Stimulated activated CD8-positive, alpha-beta memory T cell treated with anti-CD3 and anti-CD28 coated beads, Interleukin-4, amount 100 ng/mL, for 1 hour (primary cell): ENCODE measurements at regions not wholly inside any gene's neighbourhood (a gene's known extent, or its start where the extent isn't known, plus 50 kb on each side); places are given as distances from the start of the nearest gene placed in this dataset.

ENCODE experiments used
- DNase-seq, 2 donors: peaks; one replicate each; pipeline ENCODE4 v3.0.0-alpha.2; 2020; ENCODE audit warnings: low read depth in 2 of 2, low spot score in 1 of 2

DNA sequence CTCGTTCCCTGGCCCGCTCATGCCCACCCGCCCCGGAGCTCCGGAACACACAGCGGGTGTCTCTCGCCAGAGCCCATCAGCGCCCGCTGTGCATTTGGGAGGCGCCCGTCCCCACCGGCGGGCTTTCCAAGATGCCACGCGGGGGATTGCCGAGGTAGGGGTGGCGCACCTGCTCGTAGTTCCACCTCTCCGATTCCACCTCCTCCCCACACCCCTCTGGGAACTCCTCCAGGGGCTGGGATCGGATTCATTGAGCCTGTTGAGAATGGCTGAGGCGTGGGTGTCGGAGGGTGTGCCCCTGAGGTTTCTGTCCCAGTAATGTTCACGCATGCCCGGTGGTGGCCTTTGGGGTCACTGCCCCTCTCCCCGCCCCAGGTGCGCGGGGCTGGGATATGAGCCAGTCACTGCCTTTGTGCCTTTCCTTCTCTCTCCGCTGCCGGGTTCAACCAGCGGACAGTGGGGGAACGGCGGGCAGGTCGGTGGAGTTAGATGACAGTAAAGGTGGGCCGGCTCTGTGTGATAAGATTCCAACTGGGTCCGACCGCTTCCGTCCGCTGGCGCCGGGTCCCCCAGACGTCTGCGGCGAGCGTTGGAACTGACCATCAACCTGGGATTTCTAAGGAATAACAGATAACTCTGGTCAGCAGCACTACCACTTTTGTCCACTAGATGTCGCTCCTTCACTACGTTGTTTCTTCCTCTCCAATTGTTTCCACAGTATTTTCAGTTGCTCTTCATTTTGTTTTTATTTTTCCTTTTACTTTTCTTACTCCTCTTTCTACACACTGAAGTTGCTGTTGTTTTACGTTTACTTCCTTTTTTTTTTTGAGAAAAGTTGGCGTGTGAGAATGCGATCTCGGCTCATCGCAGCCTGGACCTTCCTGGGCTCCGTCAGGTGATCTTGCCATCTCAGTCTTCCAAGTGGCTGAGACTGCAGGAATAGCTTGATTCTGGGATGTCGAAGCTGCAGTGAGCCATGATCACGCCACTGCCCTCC lies 178.1 kb upstream of the ALG10B start:
- peak; percentile 22 to 35 for DNase-seq

DNA sequence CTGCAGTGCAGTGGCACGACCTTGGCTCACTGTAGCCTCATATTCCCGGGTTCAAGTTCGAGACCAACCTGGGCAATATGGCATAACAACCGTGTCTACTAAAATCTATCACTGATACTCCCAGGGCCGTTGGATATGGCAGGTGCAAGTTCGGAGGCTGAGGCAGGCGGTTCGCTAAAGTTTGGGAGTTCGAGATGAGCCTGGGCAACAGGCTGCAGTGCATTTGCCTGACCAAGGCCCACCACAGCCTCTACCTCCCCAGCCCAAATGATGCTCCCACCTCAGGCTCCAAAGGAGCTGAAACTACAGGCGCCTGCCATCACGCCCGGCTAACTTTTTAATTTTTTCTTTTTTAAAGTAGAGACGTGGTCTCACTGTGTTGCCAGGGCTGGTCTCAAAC lies 177.1 kb upstream of the ALG10B start:
- DNase-seq: no peak

DNA sequence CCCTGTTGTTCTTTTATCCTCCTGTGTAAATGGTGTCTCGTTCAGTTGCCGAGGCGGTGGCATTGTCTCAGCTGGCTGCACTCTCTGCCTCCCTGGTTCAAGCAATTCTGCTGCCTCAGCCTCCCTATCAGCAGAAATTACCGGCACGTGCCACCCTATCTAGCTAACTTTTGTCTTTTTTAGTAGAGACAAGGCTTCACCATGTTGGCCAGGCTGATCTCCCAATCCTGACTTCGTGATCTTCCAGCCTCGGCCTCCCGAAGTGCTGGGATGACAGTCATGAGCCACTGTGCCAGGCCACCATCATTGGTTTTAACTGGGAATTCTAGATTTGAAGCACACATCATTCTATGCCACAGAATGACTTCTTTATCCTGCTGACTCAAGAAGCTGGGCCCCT lies 175.3 kb upstream of the ALG10B start:
- no peak for DNase-seq

DNA sequence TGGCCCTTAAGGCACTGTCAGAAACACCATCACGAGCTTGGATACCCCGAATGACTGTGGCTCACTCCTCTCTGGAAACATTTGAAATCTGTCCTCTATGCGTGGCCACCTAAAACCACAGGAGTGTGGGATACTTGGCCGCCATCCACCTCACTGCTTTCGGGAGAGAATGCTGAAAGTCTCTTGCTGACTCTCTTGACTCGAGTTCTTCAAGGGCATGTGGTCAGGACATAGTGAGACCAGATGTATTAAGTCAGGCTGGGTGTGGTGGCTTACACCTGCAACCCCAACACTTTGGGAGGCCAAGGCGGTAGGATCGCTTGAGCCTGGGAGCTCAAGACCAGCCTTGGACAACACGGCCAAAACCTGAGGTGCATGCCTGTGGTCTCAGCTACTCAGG lies 174.7 kb upstream of the ALG10B start:
- no peak for DNase-seq

DNA sequence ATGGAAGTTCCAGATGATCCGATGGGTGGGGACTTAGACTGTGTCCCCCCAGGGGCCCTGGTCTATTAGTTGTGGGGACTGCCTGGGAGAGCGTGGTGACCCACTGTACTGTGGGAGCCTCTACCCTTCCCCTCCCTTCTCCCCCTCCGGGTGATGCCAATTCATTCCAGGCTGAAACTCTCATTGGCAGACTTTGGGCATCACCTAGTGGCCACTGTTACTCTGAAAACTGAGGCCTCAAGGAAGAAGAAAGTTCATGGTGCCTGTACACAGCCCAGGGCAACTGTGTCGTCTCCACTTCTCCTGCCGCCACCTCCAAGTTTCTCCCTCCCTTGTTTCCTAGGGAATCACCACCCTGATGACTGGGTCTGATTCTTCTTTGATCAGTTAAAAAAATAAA lies 173.6 kb upstream of the ALG10B start:
- no peak for DNase-seq

DNA sequence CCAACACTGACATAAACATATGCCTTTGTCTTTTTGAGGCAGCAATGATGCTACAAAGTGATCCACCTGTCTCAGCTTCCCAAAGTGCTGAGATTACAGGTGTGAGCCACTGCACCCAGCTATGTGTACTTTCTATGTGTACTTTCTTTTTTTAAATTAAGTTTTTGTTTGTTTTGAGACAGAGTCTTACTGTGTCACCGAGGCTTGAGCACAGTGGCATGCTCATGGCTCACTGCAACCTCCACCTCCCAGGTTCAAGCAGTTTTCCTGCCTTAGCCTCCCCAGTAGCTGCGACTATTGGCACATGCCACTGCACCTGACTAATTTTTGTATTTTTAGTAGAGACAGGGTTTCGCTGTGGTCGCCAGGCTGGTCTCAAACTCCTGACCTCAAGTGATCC lies 172.5 kb upstream of the ALG10B start:
- no peak for DNase-seq

DNA sequence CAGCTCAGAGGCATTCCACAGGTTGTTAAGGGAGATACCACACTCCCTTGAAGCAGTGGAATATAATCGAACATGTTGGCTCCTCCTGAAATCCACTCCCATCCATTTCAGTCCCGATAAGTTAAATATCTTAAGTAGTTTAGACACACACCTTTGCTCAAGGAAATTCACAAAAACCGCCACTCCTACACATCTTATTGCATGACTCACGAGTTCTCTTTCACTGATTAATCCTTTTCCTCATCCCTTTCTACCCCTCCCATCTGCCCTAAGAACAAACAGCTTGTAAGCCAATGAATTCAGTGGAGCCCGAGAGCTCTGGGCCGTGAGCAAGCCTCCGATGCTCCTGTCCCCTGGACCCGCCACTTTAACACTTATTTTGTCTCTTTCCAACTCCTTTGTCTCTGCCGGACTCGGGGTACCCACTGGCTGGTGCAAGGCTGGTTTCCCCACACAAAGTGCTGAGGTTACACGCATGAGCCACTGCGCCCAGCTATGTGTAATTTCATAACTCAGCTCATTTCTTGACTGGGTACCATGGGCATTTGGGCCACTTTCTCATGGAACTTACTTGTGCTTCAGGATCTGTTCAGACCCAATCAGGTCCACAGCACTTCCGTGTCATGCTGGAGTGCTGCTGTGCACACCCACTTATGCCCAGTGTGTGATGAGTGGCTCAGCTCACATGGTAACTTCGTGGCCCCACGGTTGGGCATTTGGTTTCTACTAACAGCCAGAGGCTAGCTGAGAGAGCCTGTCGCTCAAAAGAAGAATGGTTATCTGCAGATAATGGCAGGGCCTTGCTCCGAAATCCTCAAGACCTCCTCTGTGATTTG lies 171.8 kb upstream of the ALG10B start:
- no peak for DNase-seq

DNA sequence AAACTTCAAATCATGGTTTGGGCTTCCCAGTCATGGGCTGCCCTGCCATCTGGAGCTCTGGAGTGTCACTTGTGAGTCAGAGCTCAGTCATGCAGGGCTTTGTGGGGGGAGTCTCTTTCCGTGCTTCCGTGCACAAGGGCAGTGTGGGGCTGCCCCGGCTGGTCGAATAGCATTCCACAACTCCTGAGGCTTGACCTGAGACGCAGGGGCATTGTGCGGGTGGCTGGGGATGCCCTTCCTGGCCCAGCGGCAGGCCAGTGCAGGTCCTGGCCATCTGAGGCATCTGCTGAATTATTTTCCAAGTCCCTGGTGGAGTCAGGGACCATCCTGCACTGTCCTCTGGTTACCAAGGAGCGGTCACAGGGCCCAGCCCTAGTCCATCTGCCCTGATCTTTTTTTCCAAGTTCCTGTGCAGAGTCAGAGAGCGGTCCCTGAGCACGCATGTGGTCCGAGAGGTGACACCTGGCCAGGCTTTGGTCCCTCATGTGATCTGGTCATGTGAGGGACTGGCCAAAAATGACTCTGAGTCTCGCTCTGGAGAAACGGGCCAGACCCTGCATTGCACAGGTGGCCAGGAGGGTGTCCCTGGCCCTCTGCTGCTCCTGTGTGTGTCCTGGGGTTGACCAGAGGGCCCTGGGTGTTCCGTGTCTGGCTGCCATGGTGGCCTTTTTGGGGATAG lies 167.0 kb upstream of the ALG10B start:
- DNase-seq: no peak

DNA sequence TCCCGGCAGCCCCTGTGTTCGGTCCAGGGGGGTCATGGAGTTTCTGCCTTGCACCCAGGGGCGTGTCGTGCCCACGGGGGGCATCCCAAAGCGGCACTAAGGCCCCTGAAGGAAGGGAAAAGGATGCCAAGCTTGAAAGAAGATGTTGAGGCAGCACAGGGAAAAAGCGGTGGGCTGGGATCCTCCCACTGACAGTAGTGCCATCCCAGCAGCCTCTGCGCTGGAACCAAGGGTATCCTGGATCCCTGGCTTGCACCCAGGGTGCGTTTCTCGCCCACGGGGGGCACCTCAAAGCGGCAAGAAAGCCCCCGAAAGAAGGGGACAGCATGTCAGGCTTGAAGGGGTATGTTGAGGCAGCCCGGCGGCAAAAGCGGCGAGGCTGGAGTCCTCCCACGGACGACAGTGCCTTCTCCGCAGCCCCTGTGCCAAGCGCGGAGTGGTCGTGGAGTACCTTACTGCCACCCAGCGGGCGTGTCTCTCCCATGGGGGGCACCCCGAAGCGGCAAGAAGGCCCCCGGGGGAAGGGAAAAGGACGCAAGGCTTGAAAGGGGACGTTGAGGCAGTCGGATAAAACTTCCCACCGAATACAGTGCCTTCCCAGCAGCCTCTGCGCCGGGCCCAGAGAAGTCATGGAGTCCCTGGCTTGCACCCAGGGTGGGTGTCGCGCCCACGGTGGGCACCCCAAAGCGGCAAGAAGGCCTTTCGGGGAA lies 164.4 kb upstream of the ALG10B start:
- no peak for DNase-seq

DNA sequence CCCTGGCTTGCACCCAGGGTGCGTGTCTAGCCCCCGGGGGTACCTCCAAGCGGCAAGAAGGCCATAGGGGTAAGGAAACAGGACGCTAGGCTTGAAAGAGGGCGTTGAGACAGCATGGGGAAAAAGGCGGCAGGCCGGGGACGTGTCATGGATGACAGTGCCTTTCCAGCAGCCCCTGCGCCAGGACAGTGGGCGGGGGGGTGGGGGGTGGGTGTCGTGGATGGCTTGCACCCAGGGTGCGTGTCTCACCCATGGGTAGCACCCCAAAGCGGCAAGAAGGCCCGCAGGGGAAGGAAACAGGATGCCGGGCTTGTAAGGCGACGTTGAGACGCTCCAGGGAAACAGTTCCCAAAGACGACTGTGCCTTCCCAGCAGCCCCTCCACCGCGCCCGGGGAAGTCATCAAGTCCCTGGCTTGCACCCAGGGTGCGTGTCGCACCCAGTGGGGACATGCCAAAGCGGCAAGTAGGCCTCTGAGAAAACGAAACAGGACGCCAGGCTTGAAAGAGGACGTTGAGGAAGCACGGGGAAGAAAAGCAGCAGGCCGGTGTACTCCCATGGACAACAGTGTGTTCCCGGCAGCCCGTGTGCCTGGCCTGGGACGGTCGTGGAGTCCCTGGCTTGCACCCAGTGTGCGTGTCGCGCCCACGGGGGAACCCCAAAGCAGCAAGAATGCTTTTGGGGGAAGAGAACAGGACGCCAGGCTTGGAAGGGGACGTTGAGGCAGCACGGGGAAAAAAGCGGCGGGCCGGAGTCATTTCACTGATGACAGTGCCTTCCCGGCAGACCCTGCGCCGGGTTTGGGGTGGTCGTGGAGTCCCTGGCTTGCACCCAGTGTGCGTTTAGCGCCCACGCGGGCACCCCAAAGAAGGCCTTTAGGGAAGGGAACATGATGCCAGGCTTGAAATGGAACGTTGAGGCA lies 163.5 kb upstream of the ALG10B start:
- no peak for DNase-seq

DNA sequence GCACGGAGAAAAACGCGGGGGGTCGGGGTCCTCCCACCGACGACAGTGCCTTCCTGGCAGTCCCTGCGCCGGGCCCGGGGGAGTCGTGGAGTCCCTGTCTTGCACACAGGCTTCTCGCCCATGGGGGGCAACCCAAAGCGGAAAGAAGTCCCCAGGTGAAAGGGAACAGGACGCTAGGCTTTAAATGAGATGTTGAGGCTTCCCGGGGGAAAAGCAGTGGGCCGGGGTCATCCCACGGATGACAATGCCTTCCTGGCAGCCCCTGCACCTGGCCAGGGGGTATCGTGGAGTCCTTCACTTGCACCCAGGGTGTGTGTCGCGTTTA lies 162.9 kb upstream of the ALG10B start:
- no peak for DNase-seq

DNA sequence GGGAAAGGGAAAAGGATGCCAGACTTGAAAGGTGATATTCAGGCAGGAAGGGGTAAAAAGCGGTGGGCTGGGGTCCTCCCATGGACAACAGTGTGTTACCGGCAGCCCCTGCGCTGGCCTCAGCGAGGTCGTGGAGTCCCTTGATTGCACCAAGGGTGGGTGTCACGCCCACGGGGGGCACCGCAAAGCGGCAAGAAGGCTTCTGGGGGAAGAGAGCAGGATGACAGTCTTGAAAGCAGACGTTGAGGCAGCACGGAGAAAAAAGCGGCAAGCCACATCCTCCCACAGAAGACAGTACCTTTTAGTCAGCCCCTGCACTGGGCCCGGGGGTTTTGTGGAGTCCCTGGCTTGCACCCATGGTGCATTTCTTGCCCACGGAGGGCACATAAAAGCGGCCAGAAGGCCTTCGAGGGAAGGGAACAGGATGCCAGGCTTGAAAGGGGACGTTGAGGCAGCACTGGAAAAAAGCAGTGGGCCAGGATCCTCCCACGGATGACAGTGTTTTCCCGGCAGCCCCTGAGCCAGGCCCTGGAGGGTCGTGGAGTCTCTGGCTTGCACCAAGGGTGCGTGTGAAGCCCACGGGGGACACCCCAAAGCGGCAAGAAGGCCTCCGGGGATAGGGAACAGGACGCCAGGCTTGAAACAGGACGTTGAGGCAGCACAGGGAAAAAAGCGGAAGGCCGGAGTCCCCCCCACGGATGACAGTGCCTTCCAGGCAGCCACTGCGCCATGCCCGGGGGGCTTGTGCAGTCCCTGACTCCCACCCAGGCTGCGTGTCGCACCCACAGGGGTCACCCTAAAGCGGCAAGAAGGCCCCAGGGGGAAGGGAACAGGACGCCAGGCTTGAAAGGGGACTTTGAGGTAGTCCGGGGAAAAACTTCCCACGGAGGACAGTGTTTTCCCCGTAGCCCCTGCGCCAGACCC lies 162.2 kb upstream of the ALG10B start:
- no peak for DNase-seq

DNA sequence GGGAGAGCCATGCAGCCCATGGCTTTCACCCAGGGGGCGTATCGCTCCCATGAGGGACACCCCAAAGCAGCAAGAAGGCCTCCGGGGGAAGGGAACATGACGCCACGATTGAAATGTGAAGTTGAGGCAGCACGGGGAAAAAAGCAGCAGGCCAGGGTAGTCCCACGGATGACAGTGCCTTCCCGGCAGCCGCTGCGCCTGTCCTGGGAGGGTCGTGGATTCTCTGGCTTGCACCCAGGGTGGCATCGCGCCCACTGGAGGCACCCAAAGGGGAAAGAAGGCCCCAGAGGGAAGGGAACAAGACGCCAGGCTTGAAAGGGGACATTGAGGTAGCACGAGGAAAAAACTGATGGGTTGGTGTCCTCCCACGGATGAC lies 161.6 kb upstream of the ALG10B start:
- no peak for DNase-seq

DNA sequence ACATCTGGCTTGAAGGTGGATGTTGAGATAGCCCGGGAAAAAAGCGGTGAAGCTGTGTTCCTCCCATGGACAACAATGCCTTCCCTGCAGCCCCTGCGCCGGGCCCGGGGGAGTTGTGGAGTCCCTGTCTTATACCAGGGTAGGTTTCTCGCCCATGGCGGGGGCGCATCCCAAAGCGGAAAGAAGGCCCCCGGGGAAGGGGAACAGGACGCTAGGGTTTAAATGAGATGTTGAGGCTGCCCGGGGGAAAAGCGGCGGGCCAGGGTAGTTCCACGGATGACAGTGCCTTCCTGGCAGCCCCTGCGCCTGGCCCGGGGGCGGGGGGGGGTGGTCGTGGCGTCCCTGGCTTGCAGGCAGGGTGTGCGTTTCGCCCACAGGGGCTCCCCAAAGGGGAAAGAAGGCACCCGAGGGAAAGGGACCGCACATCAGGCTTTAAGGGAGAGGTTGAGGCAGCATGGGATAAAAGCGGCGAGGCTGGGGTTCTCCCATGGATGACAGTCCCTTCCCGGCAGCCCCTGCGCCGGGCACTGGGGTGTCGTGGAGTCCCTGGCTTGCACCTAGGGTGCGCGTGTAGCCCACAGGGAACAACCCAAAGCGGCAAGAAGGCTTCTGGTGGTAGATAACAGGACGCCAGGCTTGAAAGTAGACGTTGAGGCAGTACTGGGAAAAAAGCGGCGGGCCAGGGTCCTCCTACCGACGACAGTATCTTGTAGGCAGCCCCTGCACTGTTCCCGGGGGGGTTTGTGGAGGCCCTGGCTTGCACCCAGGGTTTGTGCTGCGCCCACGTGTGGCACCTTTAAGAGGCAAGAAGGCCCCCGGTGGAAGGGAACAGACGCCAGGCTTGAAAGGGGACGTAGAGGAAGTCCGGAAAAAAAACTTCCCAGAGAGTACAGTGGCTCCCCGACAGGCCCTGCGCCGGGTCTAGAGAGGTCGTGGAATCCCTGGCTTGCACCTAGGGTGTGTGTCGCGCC lies 160.8 kb upstream of the ALG10B start:
- no peak for DNase-seq

DNA sequence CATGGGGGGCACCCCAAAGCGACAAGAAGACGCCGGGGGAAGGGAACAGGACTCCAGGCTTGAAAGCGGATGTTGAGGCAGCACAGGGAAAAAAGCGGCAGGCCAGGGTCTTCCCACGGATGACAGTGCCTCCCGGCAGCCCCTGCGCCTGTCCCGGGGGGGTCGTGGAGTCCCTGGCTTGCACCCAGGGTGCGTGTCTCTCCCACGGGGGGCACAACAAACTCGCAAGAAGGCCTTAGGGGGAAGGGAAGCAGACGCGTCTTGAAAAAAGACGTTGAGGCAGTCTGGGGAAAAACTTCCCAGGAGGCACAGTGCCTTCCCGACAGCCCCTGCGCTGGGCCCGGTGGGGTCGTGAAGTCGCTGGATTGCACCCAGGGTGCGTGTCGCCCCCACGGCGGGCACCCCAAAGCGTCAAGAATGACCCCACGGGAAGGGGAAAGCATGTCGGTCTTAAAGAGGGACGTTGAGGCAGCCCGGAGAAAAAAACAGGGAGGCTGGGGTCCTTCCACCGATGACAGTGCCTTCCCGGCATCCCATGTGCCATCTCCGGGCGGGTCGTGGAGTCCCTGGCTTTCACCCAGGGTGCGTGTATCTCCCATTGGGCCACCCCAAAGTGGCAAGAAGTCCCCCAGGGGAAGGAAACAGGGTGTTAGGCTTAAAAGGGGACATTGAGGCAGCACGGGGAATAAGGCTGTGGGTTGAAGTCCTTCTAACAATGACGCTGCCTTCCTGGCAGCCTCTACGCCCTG lies 159.9 kb upstream of the ALG10B start:
- DNase-seq: no peak

DNA sequence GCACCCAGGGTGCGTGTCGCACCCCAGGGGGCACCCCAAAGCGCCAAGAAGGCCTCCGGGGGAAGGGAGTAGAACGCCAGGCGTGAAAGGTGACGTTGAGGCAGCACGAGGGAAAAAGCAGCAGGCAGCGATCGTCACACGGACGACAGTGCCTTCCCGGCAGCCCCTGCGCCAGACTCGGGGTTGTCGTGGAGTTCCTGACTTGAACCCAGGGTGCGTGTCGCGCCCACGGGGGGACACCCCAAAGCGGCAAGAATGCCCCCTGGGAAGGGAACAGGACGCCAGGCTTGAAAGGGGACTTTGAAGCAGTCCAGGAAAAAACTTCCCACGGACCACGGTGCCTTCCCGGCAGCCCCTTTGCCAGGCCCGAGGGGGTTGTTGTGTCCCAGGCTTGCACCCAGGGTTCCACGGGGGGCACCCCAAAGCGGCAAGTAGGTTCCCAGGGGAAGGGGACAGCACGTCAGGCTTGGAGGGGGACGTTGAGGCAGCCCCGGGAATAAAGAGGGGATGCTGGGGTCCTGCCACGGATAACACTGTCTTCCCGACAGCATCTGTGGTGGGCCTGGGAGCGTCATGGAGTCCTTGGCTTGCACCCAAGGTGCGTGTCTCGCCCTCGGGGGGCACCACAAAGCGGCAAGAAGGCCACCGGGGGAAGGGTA lies 159.2 kb upstream of the ALG10B start:
- no peak for DNase-seq
